ENCODE measurements at regions not wholly inside any gene's neighbourhood (a gene's known extent, or its start where the extent isn't known, plus 50 kb on each side); places are given as distances from the start of the nearest gene placed in this dataset.

GRCh38 chr12:89836026-89836425, 127.4 kb upstream of the ATP2B1 start:
- TF ChIP-seq CTCF (IDR thresholded peaks at IDR 0.05), result no peak
- no peak for TF ChIP-seq POLR2A (IDR thresholded peaks at IDR 0.05)

Measured in vagina (tissue), 2 donors.